D721Med (cell line): ENCODE measurements at regions not wholly inside any gene's neighbourhood (a gene's known extent, or its start where the extent isn't known, plus 50 kb on each side); places are given as distances from the start of the nearest gene placed in this dataset.

ENCODE experiments used
- DNase-seq: peaks from one replicate; pipeline ENCODE4 v3.0.0; 2011; ENCODE audit warnings: low spot score; ENCODE audit not compliant: insufficient read length
- FAIRE-seq: peaks from 2 replicates; lab custom pipeline; 2011; peaks lifted over from hg19 to GRCh38; lab: Jason Lieb, UNC
- TF ChIP-seq, protein P1 (sequence below): IDR thresholded peaks from 2 replicates; pipeline ENCODE4 v1.5.1; 2012; ENCODE audit warnings: mild to moderate bottlenecking, control low read depth; ENCODE audit not compliant: insufficient read depth; ENCODE audit errors: missing control alignments

DNA sequence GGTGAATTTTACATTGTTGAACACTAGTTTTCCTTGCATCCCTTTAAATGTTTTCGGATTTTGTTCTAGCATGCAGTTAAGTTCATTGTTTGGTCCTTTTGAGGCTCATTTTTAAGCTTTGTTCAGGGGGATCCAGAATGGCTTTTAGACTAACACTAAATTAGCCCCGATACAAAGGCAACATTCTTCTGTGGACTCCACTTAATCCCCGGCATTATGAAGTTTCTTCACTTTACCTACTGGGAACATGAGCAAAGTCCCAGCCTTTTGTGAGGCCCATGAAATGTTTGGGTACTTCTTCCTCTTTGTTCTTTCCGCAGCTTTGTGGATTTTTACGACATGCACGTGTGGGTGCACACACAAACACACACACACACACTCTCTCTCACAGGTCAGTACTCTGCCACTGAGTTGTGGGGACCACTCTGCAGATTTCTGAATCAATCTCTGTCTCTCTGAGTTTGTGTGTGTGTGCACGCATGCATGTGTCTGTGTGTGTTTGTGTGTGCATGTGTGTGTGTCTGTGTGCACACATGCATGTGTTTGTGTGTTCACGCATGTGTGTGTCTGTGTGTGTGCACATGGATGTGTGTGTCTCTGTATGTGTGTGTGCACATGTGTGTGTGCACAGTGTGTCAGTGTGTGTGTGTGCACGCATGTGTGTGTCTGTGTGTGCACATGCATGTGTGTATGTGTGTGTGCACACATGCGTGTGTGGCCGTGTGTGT, 240.4 kb upstream of the TNRC6C start:
- no peak for DNase-seq
- no peak for FAIRE-seq
- TF ChIP-seq, protein P1, sequence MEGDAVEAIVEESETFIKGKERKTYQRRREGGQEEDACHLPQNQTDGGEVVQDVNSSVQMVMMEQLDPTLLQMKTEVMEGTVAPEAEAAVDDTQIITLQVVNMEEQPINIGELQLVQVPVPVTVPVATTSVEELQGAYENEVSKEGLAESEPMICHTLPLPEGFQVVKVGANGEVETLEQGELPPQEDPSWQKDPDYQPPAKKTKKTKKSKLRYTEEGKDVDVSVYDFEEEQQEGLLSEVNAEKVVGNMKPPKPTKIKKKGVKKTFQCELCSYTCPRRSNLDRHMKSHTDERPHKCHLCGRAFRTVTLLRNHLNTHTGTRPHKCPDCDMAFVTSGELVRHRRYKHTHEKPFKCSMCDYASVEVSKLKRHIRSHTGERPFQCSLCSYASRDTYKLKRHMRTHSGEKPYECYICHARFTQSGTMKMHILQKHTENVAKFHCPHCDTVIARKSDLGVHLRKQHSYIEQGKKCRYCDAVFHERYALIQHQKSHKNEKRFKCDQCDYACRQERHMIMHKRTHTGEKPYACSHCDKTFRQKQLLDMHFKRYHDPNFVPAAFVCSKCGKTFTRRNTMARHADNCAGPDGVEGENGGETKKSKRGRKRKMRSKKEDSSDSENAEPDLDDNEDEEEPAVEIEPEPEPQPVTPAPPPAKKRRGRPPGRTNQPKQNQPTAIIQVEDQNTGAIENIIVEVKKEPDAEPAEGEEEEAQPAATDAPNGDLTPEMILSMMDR: no peak

- TF ChIP-seq, protein P1: no peak
- FAIRE-seq (no peak), DNase-seq (no peak)
Measured at GRCh38 chr17:77718669-77718961, 239.9 kb upstream of the TNRC6C start.

DNA sequence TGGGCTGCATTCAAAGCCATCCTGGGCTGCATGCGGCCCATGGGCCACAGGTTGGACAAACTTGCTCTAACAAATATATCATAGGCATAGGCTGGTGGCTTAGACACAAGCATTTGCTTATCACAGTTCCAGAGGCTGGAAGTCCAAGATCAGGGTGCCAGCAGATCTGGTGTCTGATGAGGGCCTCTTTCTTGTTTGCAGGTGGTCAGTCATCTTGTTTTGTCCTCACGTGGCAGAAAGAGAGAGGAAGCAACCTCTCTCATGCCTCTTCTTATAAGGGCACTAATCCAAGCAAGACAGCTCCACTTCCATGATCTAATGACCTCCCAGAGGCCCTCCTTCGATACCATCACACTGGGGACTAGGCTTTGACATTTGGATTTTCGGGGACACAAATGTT, 238.7 kb upstream of the TNRC6C start:
- FAIRE-seq (no peak), DNase-seq (no peak)
- TF ChIP-seq, protein P1: no peak

DNA sequence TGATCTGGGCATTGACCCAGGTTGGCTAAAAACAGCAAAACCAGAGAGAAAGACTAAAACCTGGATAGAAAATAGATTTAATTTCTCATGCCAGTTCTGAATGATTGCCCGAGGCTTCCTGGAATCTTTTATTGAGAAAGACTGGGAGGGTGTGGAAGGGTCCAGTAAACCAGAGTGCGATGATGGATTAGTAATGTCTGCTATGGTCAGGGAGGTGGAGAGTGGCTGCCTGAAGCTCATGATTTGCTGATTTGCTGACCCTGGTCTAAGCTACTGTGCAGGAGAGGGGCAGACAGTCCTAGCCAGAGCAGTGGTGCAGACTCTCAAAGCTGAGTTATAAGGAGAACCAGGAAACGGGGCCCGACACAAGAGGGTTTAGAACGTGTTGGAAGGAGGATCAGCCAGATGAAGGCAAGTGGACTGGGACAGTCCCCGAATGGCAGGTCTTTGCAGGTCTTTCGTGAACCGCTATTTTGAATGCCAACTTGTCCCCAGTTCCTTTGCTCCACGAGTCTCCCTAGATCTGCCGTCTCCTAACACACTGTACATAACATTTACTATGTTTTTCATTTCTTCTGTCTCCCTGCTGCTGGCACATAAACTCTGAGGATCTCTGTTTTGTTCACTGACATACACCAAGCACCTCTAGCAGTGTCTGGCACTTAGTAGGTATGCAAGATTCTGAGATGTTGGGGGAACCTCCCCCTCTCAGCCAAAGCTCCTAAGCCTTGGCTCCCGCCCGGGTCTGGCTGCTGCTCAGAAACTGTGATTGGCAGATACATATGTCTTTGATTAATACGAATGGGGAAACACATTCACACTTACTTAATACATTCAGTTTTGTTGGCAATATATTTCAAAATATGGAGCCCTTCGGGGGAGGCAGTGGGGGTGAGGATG, 237.3 kb upstream of the TNRC6C start:
- FAIRE-seq: no peak

GRCh38 chr17:77721846-77722160, 236.7 kb upstream of the TNRC6C start:
- FAIRE-seq: no peak
- no peak for DNase-seq
- TF ChIP-seq, protein P1: no peak

More for the DNA sequence above, 237.3 kb upstream of the TNRC6C start:
- TF ChIP-seq, protein P1: no peak
- no peak for DNase-seq

- FAIRE-seq: no peak
- DNase-seq: no peak
- TF ChIP-seq, protein P1: no peak
Measured at GRCh38 chr17:77722366-77722765, 236.1 kb upstream of the TNRC6C start.
